K562 (cell line): ENCODE measurements at regions not wholly inside any gene's neighbourhood (a gene's known extent, or its start where the extent isn't known, plus 50 kb on each side); places are given as distances from the start of the nearest gene placed in this dataset.

Experiments used
- ATAC-seq: fragments of 200-7000 bp; cut with Tn5 transposase; 3 replicates; pipeline ENCODE4 v1.9.1; 2020; ENCODE audit warnings: moderate library complexity
- BruUV-seq: library from RNA; stranded (reverse); fragments of 400-500 nt; replicated peaks from 2 replicates; lab custom pipeline; 2021; lab: Mats Ljungman, UMichigan
- CTCF ChIA-PET: fragments of 300-600 bp; formaldehyde crosslinking; extraction: SDS; loops from one replicate; lab custom pipeline; 2021; ENCODE audit warnings: low intra/inter-chr PET ratio; lab: Yijun Ruan, JAX
- POLR2A ChIA-PET: fragments of 300-600, 350-650 bp; sonication (Branson Sonifier 250); formaldehyde crosslinking; extraction: SDS; loops from one replicate; lab custom pipeline; 2021; ENCODE audit warnings: antibody characterized with exemption, inconsistent platforms; lab: Yijun Ruan, JAX
- DNase-seq, 4 experiments: peaks; one replicate each; pipeline versions ENCODE4 v3.0.0 to v3.0.0-alpha.2; 2011 to 2018; ENCODE audit warnings: low spot score in 3 of 4, mixed read lengths in 3 of 4; ENCODE audit errors: extremely low read depth in 1 of 4
- FAIRE-seq: peaks from 2 replicates; lab custom pipeline; 2011; peaks lifted over from hg19 to GRCh38; lab: Jason Lieb, UNC
- H2AFZ ChIP-seq: 2 replicates; pipeline ENCODE4 v1.6.0; 2011; ENCODE audit warnings: low read depth, low read length, control low read depth, inconsistent platforms
- H3K27ac ChIP-seq: fragments of 200-600 bp; 3 replicates; pipeline ENCODE4 v1.8.0; 2011; ENCODE audit warnings: low read depth, mild to moderate bottlenecking, control low read depth, inconsistent platforms, low read length, moderate library complexity, mixed read lengths; ENCODE audit errors: extremely low read depth
- H3K27me3 ChIP-seq, 2 experiments: fragments of 300-600 bp in 1 of 2; 2 replicates in 1 of 2; 3 replicates in 1 of 2; pipeline versions ENCODE4 v1.6.0 to v1.8.0; 2011; ENCODE audit warnings: inconsistent platforms in 2 of 2, low read length in 2 of 2, mild to moderate bottlenecking in 1 of 2, mixed read lengths in 1 of 2, moderate library complexity in 1 of 2; ENCODE audit not compliant: control insufficient read depth in 2 of 2, insufficient read depth in 2 of 2
- H3K36me3 ChIP-seq: fragments of 300-600 bp; 3 replicates; pipeline ENCODE4 v1.8.0; 2011; ENCODE audit warnings: mild to moderate bottlenecking, low read length, inconsistent platforms; ENCODE audit not compliant: control insufficient read depth, insufficient read depth
- H3K4me1 ChIP-seq, 2 experiments: fragments of 200-600 bp in 1 of 2; replicated peaks in 1 of 2; 2 replicates in 1 of 2; 3 replicates in 1 of 2; pipeline versions ENCODE4 v1.5.1 to v1.8.0; 2011; ENCODE audit warnings: inconsistent platforms in 2 of 2, low read length in 2 of 2, mild to moderate bottlenecking in 1 of 2, mixed read lengths in 1 of 2, moderate library complexity in 1 of 2; ENCODE audit not compliant: control insufficient read depth in 2 of 2, insufficient read depth in 2 of 2
- H3K4me2 ChIP-seq: 2 replicates; pipeline ENCODE4 v1.6.1; 2011; ENCODE audit warnings: low read length, control low read depth, inconsistent platforms, mixed read lengths; ENCODE audit not compliant: insufficient read depth
- H3K4me3 ChIP-seq: fragments of 200-600 bp; sonication (generic), shearing (Covaris generic); 2 replicates; pipeline ENCODE4 v1.5.1; 2016; ENCODE audit warnings: control low read depth, inconsistent platforms
- H3K79me2 ChIP-seq: fragments of 200-600 bp; 3 replicates; pipeline ENCODE4 v1.8.0; 2011; ENCODE audit warnings: low read length, inconsistent platforms; ENCODE audit not compliant: control insufficient read depth, insufficient read depth
- H3K9ac ChIP-seq, 2 experiments: 2 replicates each; pipeline versions ENCODE4 v1.6.0 to v1.6.1; 2011; ENCODE audit warnings: low read depth in 2 of 2, low read length in 2 of 2, control low read depth in 1 of 2, inconsistent platforms in 1 of 2, mild to moderate bottlenecking in 1 of 2, mixed read lengths in 1 of 2; ENCODE audit not compliant: insufficient read depth in 1 of 2
- H3K9me1 ChIP-seq: one replicate; pipeline ENCODE4 v1.6.0; 2011; ENCODE audit warnings: inconsistent platforms, mild to moderate bottlenecking, low read length, moderate library complexity; ENCODE audit not compliant: control insufficient read depth, insufficient read depth
- H3K9me3 ChIP-seq: replicated peaks from 2 replicates; pipeline ENCODE4 v1.5.1; 2011; ENCODE audit warnings: low read depth, low read length, inconsistent platforms; ENCODE audit not compliant: control insufficient read depth, insufficient read depth
- H4K20me1 ChIP-seq: replicated peaks from 2 replicates; pipeline ENCODE4 v1.6.1; 2011; ENCODE audit warnings: low read length, inconsistent platforms, mixed read lengths; ENCODE audit not compliant: control insufficient read depth, insufficient read depth
- CHCHD3 ChIP-seq: fragments of 250-450 bp; sonication (Bioruptor Pico); IDR thresholded peaks from 2 replicates; pipeline ENCODE4 v2.1.2; 2022; ENCODE audit warnings: mild to moderate bottlenecking
- CUX1 ChIP-seq: fragments of 200-800 bp; sonication (Bioruptor generic); IDR thresholded peaks from 2 replicates; pipeline ENCODE4 v1.6.1; 2016; ENCODE audit warnings: missing genetic modification characterization, missing compliant biosample characterization
- EP400 ChIP-seq: fragments of 450-650 bp; IDR thresholded peaks from 2 replicates; pipeline ENCODE4 v1.6.1; 2017; ENCODE audit warnings: antibody characterized with exemption, mild to moderate bottlenecking, moderate library complexity
- NONO ChIP-seq, 2 experiments: fragments of 200-400 bp in 1 of 2; fragments of 450-650 bp in 1 of 2; formaldehyde crosslinking in 1 of 2; IDR thresholded peaks; 2 replicates each; pipeline ENCODE4 v1.6.1; 2017; ENCODE audit warnings: low read depth in 2 of 2, mild to moderate bottlenecking in 2 of 2, moderate library complexity in 2 of 2, low read length in 1 of 2
- in situ Hi-C: fragments of 300-500 bp; cut with MboI; formaldehyde crosslinking; loops from 4 replicates; pipeline ENCODE4 v1.15.0; 2018; ENCODE audit warnings: inconsistent platforms, mixed read lengths
- intact Hi-C: fragments of 100-400 bp; cut with micrococcal nuclease; formaldehyde crosslinking; loops from 2 replicates; pipeline ENCODE4 v1.14.2; 2022

- Histone ChIP-seq H3K4me1 (no peaks in the 10 kb centered on the region), H3K36me3 (no peaks in the 10 kb centered on the region)
- TF ChIP-seq NONO (IDR thresholded peaks at IDR 0.05; ENCODE audit: low read depth in 2 of 2, low read length in 1 of 2): no peak
- no peak for TF ChIP-seq CHCHD3 (CRISPR knock-in tag)
- no peak for TF ChIP-seq EP400
- no peak for TF ChIP-seq CUX1
- TF ChIP-seq, all 486 proteins: peak for 0
- H3K9me1 ChIP-seq: no peaks in the 10 kb centered on the region
- in situ Hi-C loops: no loop called here
- POLR2A ChIA-PET: no interaction called here
- FAIRE-seq (no peak), DNase-seq (no peak), ATAC-seq (no peak)
- no peak overlapping the region for H3K27ac ChIP-seq
- no peak overlapping the region for H3K4me3 ChIP-seq
- no peak overlapping the region for H2AFZ ChIP-seq
- H3K4me2 ChIP-seq: no peak overlapping the region
- H3K9me3 ChIP-seq: no peaks in the 10 kb centered on the region
- H3K27me3 ChIP-seq: no peaks in the 10 kb centered on the region
- H3K9ac ChIP-seq: no peak overlapping the region
- intact Hi-C loops: no loop called here
- H3K79me2 ChIP-seq: no peaks in the 10 kb centered on the region
- CTCF ChIA-PET: no interaction called here
- BruUV-seq: no TSS peak
- H4K20me1 ChIP-seq: no peaks in the 10 kb centered on the region
These were observed 324.1 kb upstream of the FAM47C start for GRCh38 chrX:36684053-36684452.
